SU-DHL-6 (cell line): ENCODE measurements at regions not wholly inside any gene's neighbourhood (a gene's known extent, or its start where the extent isn't known, plus 50 kb on each side); places are given as distances from the start of the nearest gene placed in this dataset.

Source experiments
- EZH2phosphoT487 ChIP-seq: fragments of 200-600 bp; sonication (generic), shearing (Covaris generic); conservative IDR thresholded peaks from 2 replicates; pipeline ENCODE4 v1.6.1; 2018; ENCODE audit warnings: mild to moderate bottlenecking, antibody characterized with exemption, low read length, moderate library complexity, mixed read lengths
- TF ChIP-seq, protein P1 (sequence below): fragments of 200-600 bp; sonication (generic); IDR thresholded peaks from one replicate; pipeline ENCODE4 v1.5.1; 2017; ENCODE audit warnings: antibody characterized with exemption, mild to moderate bottlenecking, low read length, moderate library complexity; ENCODE audit not compliant: insufficient read depth, poor library complexity, severe bottlenecking

DNA sequence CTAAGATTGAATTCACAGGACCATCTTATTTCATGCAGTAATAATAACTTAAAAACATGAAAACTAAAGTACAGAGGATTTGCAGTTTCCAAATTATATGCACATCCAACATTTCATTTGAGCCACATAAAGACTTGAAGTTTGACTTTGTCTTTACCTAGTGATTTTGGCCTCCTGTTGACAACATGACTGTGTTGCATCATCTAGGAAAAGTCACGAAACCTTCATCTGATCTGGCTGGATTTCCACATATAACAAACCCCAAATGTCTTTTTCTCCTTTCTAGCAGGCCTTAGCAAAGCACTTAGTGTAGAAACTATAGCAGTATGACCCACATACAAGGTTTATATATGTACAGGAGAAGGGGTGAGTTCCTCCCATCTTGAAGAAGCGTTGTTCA lies 406.5 kb upstream of the CDH5 start:
- TF ChIP-seq, protein P1, sequence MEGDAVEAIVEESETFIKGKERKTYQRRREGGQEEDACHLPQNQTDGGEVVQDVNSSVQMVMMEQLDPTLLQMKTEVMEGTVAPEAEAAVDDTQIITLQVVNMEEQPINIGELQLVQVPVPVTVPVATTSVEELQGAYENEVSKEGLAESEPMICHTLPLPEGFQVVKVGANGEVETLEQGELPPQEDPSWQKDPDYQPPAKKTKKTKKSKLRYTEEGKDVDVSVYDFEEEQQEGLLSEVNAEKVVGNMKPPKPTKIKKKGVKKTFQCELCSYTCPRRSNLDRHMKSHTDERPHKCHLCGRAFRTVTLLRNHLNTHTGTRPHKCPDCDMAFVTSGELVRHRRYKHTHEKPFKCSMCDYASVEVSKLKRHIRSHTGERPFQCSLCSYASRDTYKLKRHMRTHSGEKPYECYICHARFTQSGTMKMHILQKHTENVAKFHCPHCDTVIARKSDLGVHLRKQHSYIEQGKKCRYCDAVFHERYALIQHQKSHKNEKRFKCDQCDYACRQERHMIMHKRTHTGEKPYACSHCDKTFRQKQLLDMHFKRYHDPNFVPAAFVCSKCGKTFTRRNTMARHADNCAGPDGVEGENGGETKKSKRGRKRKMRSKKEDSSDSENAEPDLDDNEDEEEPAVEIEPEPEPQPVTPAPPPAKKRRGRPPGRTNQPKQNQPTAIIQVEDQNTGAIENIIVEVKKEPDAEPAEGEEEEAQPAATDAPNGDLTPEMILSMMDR: no peak
- no peak for TF ChIP-seq EZH2phosphoT487
